Breast epithelium (tissue), 4 donors: ENCODE measurements at regions not wholly inside any gene's neighbourhood (a gene's known extent, or its start where the extent isn't known, plus 50 kb on each side); places are given as distances from the start of the nearest gene placed in this dataset.
A peak's percentile ranks its signal among the peaks of the same experiment; 100 is the strongest.

ENCODE experiments used
- DNase-seq, 2 donors: peaks; one replicate each; pipeline ENCODE4 v3.0.0-alpha.2; 2019; ENCODE audit warnings: low spot score in 2 of 2
- H3K27ac ChIP-seq, 2 donors: fragments of 200-600 bp; sonication (generic) in 1 of 2; one replicate each; pipeline ENCODE4 v1.5.1; 2016 to 2019; ENCODE audit warnings: mild to moderate bottlenecking in 1 of 2
- H3K27me3 ChIP-seq, 2 donors: fragments of 200-600 bp; sonication (generic) in 1 of 2; one replicate each; pipeline versions ENCODE4 v1.5.1 to v1.6.0; 2017 to 2019; ENCODE audit warnings: control low read depth in 1 of 2, mild to moderate bottlenecking in 1 of 2
- H3K36me3 ChIP-seq: fragments of 200-600 bp; one replicate; pipeline ENCODE4 v1.5.1; 2019
- H3K4me1 ChIP-seq, 2 donors: fragments of 200-600 bp; sonication (generic); one replicate each; pipeline ENCODE4 v1.5.1; 2016 to 2019; ENCODE audit warnings: control low read depth in 1 of 2
- H3K4me3 ChIP-seq, 3 donors: fragments of 200-600 bp; sonication (generic); 1 replicate in 2 of 3; 2 replicates in 1 of 3; pipeline ENCODE4 v1.5.1; 2016 to 2019; ENCODE audit warnings: mild to moderate bottlenecking in 3 of 3, moderate library complexity in 2 of 3
- H3K9me3 ChIP-seq, 2 donors: fragments of 200-600 bp; sonication (generic) in 1 of 2; one replicate each; pipeline ENCODE4 v1.5.1; 2016 to 2019; ENCODE audit warnings: control low read depth in 1 of 2
- CTCF ChIP-seq, 3 donors: fragments of 450-650 bp; IDR thresholded peaks; one replicate each; pipeline ENCODE4 v1.5.1; 2016 to 2017; ENCODE audit warnings: antibody characterized with exemption in 3 of 3, mild to moderate bottlenecking in 3 of 3, moderate library complexity in 3 of 3
- POLR2A ChIP-seq: fragments of 450-650 bp; IDR thresholded peaks from one replicate; pipeline ENCODE4 v1.6.1; 2016; ENCODE audit warnings: antibody characterized with exemption, mild to moderate bottlenecking, moderate library complexity
- POLR2AphosphoS5 ChIP-seq, 3 donors: sonication (generic); formaldehyde crosslinking; IDR thresholded peaks; one replicate each; pipeline ENCODE4 v1.6.1; 2017; ENCODE audit warnings: antibody characterized with exemption in 3 of 3
- intact Hi-C: fragments of 100-400 bp; cut with DNase I; formaldehyde crosslinking; loops from one replicate; pipeline ENCODE4 v1.15.1; 2023; ENCODE audit warnings: low total_unique reads

- Histone ChIP-seq H3K4me3 (no peak overlapping the region), H3K9me3 (no peaks in the 10 kb centered on the region), H3K27ac (no peak overlapping the region), H3K4me1 (no peaks in the 10 kb centered on the region), H3K36me3 (no peaks in the 10 kb centered on the region), H3K27me3 (no peaks in the 10 kb centered on the region)
- DNase-seq: no peak
- intact Hi-C loops: no loop called here
- no peak for TF ChIP-seq POLR2A
- no peak for TF ChIP-seq CTCF (IDR thresholded peaks at IDR 0.05)
- TF ChIP-seq POLR2AphosphoS5 (IDR thresholded peaks at IDR 0.05): no peak
These were observed 310.3 kb downstream of the KLF5 start for GRCh38 chr13:73369095-73369494.

DNA sequence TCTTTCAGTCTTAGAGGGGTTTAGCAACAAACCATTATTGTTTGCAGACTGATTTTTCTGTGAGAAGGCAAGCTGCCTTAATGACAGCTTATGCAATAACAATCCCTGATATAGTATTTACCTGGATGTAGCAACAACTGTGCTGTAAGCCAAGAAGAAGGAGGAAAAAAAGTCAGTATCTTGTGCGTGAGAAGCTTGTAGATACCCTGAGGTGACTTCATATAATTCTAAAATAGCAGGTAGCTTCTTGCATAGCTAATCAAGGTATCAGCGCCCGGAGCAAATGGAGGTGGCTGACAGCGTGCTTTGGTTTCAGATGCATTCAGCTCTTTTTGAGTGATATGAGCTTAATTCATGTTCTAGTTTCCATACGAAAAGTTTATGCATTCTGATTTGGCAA is 309.8 kb downstream of the KLF5 start:
- DNase-seq: no peak
- Histone ChIP-seq H3K4me3 (no peak overlapping the region), H3K9me3 (no peaks in the 10 kb centered on the region), H3K27ac (no peak overlapping the region), H3K27me3 (no peaks in the 10 kb centered on the region), H3K4me1 (no peaks in the 10 kb centered on the region), H3K36me3 (no peaks in the 10 kb centered on the region)
- intact Hi-C loops: no loop called here
- TF ChIP-seq POLR2A: no peak
- TF ChIP-seq POLR2AphosphoS5 (IDR thresholded peaks at IDR 0.05): no peak
- TF ChIP-seq CTCF (IDR thresholded peaks at IDR 0.05): no peak

- Histone ChIP-seq H3K4me3 (no peak overlapping the region), H3K9me3 (no peaks in the 10 kb centered on the region), H3K27me3 (no peaks in the 10 kb centered on the region), H3K4me1 (no peaks in the 10 kb centered on the region), H3K27ac (no peak overlapping the region), H3K36me3 (no peaks in the 10 kb centered on the region)
- DNase-seq: no peak
- TF ChIP-seq CTCF (IDR thresholded peaks at IDR 0.05): no peak
- TF ChIP-seq POLR2A: no peak
- no peak for TF ChIP-seq POLR2AphosphoS5 (IDR thresholded peaks at IDR 0.05)
- intact Hi-C loops: no loop called here
These were observed 309.1 kb downstream of the KLF5 start for GRCh38 chr13:73367886-73368285.

GRCh38 chr13:73366241-73366640 is 307.4 kb downstream of the KLF5 start:
- H3K9me3 ChIP-seq: no peaks in the 10 kb centered on the region
- DNase-seq: no peak
- H3K4me3 ChIP-seq: no peak overlapping the region
- H3K4me1 ChIP-seq: no peaks in the 10 kb centered on the region
- no peak overlapping the region for H3K27ac ChIP-seq
- H3K27me3 ChIP-seq: no peaks in the 10 kb centered on the region
- TF ChIP-seq POLR2AphosphoS5 (IDR thresholded peaks at IDR 0.05): no peak
- intact Hi-C loops: no loop called here
- no peaks in the 10 kb centered on the region for H3K36me3 ChIP-seq

- TF ChIP-seq POLR2AphosphoS5 (IDR thresholded peaks at IDR 0.05) (no peak), POLR2A (no peak), CTCF (IDR thresholded peaks at IDR 0.05) (no peak)
- DNase-seq: no peak
- no peak overlapping the region for H3K4me3 ChIP-seq
- no peaks in the 10 kb centered on the region for H3K4me1 ChIP-seq
- H3K27ac ChIP-seq: peak overlapping the region in 1 of 2 donors; percentile 43
- no peaks in the 10 kb centered on the region for H3K9me3 ChIP-seq
- intact Hi-C loops: no loop called here
- H3K36me3 ChIP-seq: no peaks in the 10 kb centered on the region
- no peaks in the 10 kb centered on the region for H3K27me3 ChIP-seq
These were observed 306.9 kb downstream of the KLF5 start for GRCh38 chr13:73365681-73366080.

DNA sequence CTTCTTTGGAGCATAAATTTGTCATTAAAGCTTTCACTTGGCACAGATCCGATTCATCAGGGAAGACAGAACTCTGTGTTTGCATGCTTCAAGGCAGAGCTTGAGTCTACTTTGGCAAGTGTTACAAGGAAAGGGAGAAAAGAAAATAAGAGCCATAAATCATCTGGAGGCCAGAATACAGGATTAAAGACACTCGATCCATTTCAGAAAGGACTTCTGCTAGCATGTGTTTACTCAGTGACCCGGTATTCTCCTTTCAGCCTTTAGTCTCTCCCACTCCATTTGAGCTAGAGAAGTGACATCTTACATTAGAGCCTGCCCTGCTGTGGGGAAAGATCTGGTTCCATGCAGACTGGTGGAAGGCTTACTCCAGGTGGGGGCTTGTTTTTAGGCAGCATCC is 306.4 kb downstream of the KLF5 start:
- Histone ChIP-seq H3K9me3 (no peaks in the 10 kb centered on the region), H3K27me3 (no peaks in the 10 kb centered on the region), H3K27ac (peak overlapping the region in 1 of 2 donors; percentile 43), H3K36me3 (no peaks in the 10 kb centered on the region), H3K4me1 (no peaks in the 10 kb centered on the region), H3K4me3 (no peak overlapping the region)
- DNase-seq: no peak
- intact Hi-C loops: no loop called here
- no peak for TF ChIP-seq POLR2A
- no peak for TF ChIP-seq CTCF (IDR thresholded peaks at IDR 0.05)
- no peak for TF ChIP-seq POLR2AphosphoS5 (IDR thresholded peaks at IDR 0.05)
